COR-L47 (cell line): ENCODE measurements at regions not wholly inside any gene's neighbourhood (a gene's known extent, or its start where the extent isn't known, plus 50 kb on each side); places are given as distances from the start of the nearest gene placed in this dataset.

Experiments used
- DNase-seq: peaks from one replicate; lab custom pipeline; 2025; lab: John Stamatoyannopoulos, UW

GRCh38 chr2:226272435-226272834, 527.2 kb downstream of the IRS1 start:
- no peak for DNase-seq

DNA sequence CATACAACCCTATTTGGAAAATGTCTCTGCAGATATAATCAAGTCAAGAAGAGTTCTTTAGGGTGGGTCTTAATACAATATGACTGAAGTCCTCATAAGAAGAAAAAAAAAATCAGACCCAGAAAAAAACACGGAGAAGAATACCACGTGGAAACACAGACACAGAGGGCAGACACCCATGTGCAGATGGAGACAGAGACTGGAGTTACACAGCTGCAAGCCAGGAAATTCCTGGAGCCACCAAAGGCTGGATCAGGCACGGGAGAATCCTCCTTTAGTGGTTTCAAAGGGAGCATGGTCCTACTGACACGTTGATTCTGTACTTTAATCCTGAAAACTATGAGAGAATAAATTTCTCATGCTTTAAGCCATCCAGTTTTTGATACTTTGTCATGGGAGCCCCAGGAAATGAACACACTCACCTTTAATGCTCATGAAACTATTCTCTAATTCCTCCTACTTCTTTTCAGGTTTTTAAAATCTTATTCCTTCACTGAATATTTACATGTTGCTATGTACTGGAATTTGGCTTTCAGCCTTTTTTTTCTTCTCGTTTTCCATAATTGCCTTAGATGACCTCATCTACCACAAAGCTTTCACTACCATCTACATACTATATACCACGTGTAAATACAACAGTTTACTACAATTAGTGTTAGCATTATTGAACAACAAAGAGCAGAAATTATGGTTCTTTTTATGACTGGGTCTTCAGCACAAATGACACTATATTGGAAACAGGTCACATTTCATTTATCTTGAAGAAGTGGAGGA, 529.1 kb downstream of the IRS1 start:
- no peak for DNase-seq

- no peak for DNase-seq
These were observed 531.9 kb downstream of the IRS1 start for GRCh38 chr2:226267516-226268289.

DNA sequence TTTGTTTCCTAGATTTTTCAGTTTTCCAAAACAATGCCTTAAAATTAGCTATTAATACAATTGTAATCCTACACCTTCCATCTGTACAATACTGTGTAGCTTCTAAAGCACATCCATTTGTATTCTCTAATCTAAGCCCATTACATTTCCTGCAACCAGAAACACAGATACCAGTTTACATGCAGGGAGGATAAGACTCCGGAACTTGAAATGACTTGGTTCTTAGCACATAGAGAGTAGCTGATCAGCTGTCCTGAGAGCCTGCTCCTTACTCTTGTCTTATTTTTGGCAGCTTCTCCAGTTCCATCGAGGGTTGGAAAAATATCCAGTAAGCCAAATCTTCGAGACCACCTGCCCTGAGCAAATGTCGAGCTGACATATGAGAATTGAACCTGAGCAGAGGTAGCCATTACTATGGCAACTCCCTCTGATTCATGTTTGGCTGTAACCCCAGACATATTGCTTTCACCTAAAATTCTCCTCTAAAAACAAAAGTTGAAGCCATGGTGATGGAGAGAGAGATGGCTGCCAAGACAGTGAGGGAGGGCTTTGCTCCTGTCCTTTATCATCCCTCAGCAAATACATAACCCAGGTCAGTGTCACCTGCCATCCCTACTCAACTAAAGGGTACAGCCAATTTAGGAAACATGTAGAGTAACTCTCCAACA, 542.8 kb downstream of the IRS1 start:
- DNase-seq: peak; percentile 33

DNA sequence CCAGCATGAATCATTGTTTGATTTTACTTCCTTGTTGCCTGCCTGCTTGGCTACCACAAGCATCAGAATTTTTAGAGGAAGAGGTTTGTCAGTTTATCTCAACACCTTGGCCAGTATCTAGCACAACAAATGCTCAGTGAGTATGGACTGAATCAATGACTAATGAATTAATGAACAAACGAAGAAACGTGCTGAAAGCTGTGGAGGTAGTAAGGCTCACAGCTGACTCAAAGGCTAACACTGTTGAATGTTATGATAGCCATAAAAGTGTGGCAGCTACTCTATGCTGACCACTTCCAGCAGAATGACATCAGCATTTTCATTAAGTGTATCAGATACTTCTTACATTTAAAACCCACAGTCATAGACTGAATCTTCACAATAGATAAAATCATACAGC, 543.4 kb downstream of the IRS1 start:
- DNase-seq: no peak

DNA sequence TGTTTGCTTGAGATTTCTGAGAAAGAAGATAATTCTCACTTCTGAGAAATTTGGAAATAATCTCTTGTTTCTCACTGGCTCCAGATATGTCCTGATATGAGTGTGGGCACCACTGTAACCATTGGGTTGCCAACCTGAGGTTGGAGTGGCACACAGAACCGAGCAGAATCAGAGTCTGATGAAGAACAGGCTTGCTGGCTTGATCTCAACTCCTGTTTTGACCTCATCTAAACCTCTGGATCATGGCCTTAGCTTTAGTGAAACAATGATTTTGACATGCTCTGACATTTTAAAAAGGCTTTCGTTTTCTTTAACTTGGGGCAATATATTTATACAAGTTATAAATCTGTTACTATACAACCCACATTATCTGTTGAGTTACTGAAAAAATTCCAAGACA, 548.0 kb downstream of the IRS1 start:
- DNase-seq: no peak

DNA sequence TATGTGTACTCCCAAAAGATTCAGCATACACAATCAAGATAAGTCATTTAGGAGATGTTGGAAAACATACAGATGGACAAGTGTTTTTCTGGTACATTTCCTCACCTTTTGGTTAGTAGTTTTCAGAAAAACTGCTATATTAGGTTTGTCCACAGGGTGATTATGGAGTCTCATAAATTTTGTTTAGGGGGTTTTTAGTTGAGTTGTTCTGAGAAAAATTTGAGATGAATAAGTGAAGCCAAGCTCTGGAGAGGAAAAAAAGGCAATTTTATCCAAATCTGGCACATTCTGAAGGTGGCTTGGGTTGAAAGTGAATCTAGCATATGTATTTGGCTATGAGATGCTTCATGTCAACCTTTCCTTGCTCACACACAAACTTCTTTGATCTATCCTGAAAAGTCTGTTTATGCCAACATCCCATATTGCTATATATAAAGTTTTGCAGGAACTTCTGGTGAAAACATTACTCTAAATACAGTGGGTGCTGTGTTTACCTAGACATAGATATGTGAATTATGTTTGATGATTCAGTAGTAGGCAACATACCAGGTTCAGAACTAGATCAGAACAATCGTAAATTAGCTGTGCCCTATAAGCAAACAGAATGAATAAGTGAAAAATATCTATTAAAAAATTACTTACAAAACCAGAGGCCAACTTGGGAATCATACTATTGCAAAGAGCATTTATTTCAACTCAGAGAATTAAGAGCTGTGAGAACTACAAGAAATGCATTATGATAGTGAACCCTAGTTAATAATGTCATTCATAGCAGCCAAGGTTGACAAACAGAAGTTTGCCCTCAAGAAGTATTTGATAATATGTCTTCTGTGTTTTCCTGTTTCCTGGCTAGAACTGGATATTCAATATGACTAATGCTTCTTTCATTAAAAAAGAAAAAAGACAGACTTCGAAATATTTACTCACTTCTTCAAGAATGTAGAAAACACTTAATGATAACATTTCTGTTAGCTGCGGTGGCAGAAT, 552.0 kb downstream of the IRS1 start:
- no peak for DNase-seq

- DNase-seq: no peak
These were observed 565.4 kb downstream of the IRS1 start for GRCh38 chr2:226234187-226234586.

GRCh38 chr2:226233388-226233787, 566.2 kb downstream of the IRS1 start:
- DNase-seq: no peak

DNA sequence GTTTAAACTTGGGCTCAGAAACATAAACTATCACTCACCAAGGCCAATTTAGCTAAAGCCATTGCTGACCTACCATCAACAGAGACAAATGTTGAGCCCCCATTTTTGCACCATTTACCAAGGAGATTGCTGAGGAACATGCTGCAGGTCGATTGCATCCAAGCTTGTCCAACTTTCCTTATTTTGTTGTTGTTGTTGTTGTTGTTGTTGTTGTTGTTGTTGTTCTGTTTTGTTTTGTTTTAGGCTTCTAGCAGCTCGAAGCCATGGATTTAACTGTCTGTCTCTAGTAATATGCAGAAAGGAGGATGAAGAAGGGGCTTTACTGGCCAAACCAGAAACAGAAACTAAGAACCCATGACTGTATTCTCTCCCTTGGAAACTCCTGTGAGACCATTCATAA, 571.5 kb downstream of the IRS1 start:
- DNase-seq: no peak

- DNase-seq: no peak
These were observed 572.3 kb downstream of the IRS1 start for GRCh38 chr2:226227341-226227740.

DNA sequence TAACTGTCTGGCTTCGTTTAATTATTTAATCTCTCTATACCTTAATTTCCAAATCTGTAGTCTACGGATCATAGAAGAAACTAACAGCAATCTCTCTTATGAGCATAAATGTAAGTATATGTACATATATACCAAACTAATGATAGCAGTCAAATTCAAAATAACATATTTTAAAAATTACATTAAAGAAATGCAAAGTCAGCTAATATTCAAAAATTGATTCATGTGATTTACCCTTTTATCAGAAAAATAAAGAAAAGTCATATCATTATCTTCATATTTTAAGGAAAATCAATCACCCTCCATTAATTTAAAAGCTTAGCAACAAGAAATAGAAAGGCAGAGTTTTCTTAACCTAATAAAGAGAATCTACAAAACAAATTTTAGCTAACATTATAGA, 575.9 kb downstream of the IRS1 start:
- no peak for DNase-seq

DNA sequence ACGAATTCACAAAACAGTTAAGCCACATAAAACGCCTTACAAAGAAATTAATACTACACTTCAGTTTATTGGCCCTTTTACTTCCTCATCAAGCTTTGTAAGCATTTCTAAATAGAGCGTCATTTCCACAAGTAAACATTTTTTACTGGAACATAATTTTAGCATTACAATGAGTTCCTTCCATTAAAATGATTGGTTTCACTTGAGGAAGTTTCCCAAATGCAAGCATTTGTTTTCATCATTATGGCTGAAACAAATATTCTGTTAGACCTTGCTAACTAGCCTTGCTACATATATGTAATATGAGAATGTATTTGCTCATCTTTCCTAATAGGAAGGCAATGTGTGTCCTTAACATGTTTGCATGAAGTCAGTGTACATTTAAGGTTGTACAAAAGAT, 579.1 kb downstream of the IRS1 start:
- no peak for DNase-seq

DNA sequence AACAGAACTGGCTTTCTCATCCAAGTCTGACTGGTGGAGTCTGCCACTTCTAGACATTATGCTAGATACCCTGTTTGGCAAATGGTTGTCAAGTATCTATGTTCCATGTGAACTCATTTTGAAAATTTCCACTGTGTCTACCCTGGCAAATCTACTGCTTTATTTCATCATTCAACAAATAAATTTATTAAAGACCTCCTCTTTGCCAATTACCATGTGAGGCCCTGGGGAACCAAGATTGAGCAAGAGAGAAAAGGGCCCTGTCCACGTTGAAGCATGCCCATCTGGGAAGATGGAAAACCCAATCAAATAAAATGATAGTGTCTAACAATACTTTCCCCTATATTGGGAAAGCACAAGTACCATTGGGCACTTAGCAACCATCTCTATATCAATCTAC, 582.4 kb downstream of the IRS1 start:
- no peak for DNase-seq

DNA sequence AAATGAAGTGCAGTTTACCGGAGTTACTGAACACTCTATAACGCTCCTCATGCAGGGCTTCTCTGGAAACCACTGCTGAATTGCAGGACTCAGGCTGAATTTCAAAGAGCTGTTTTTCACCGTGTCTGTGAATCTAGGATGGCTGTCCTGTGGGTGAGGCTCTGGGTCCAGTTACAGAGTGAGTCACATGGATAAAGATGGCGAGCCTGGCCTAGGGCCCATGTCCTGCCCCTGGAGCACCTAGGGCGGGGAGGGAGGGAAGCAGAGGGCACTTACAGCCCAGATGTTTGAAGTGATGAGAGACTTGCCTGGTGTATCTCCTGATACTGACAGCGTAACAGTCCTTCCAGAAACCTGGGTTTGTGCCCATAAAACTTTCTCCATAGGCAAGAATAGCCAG, 583.0 kb downstream of the IRS1 start:
- DNase-seq: no peak

DNA sequence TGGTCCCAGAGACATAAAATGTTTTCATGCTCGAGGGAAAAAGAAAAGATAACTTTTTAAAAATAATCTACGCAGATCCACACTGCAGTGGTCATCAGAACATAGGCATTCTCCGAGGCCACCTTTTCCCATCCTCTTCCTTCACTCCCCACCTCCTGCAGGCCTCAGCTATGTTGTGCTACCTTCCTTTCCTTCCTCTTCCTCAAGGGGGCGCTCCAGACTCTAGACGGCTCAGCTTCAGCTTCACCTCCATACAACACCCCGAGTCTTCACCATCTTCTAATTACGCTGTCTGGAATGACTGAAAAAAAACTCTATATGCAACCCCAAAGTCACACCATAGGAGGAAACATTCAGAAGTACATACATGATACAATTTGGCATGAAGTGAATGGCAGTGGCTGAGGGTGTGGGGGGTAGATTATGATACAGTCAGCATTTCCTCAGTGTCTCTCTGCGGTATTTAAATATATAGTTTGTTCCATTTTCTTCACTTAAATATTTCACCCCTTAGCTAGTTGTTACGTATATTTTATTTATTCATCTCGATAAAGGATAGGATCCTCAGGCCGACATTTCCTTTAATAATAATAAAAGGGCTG, 583.6 kb downstream of the IRS1 start:
- peak; percentile 42 for DNase-seq

GRCh38 chr2:226213717-226214116, 585.9 kb downstream of the IRS1 start:
- no peak for DNase-seq

DNA sequence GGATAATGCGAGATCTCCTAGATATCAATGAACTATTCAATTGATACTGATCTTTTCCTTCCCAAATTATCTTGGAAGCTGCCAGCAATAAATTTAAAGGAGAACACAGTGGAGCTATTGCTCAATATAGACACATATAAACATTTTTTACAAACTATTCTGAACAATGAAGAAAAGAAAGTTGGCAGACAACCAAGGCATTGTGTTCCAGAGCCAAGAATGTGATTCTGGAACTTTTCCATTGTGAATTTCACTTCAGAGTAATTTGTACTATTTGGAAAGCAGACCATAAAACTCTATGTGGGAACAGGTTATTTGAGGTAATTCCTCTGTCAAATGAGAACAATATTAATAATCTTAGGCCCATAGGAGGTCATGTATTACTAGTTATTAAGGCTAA, 588.2 kb downstream of the IRS1 start:
- DNase-seq: no peak

DNA sequence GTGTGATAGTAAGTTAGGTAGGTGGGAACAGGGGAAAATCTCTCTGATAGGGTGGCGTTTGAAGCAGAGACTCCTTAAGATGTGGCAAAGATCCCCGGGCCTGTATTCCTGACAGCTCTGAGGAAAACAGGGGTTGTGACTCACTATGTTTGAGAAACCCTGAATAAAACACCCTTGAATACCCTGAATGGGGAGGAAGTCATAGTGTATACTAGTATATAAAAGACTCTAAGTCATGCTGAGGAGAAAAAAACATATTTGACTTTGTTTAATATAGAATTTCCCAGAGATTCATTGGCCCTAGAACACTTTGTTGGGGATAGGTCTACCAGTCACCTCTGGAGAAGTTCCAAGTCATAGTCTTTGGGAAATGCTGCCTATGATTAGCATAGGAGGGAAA, 590.9 kb downstream of the IRS1 start:
- no peak for DNase-seq

- no peak for DNase-seq
These were observed 591.9 kb downstream of the IRS1 start for GRCh38 chr2:226207671-226208070.

GRCh38 chr2:226199555-226199954, 600.1 kb downstream of the IRS1 start:
- DNase-seq: no peak
